GM18519 (cell line): ENCODE measurements at regions not wholly inside any gene's neighbourhood (a gene's known extent, or its start where the extent isn't known, plus 50 kb on each side); places are given as distances from the start of the nearest gene placed in this dataset.
A peak's percentile ranks its signal among the peaks of the same experiment; 100 is the strongest.
"Not testable (repeated sequence)": the region's sequence is repeated elsewhere in the genome, so short reads cannot be mapped to it uniquely, and the experiment has no call there.

Experiments used
- ATAC-seq: cut with Tn5 transposase; IDR thresholded peaks from one replicate; pipeline ENCODE4 v1.9.1; 2021; ENCODE audit warnings: mild to moderate bottlenecking, moderate library complexity; ENCODE audit not compliant: unreplicated experiment, low FRiP score

GRCh38 chr7:142481548-142481947 is 223.7 kb upstream of the PRSS58 start:
- no peak for ATAC-seq

GRCh38 chr7:142478479-142479220 is 220.8 kb upstream of the PRSS58 start:
- peak; percentile 70 for ATAC-seq

- not testable (repeated sequence) for ATAC-seq
Measured at GRCh38 chr7:142477801-142478200, 219.9 kb upstream of the PRSS58 start.

GRCh38 chr7:142477079-142477651 is 219.3 kb upstream of the PRSS58 start:
- ATAC-seq: no peak

GRCh38 chr7:142476077-142476476 is 218.2 kb upstream of the PRSS58 start:
- no peak for ATAC-seq

GRCh38 chr7:142471820-142472219 is 214.0 kb upstream of the PRSS58 start:
- ATAC-seq: no peak

GRCh38 chr7:142470544-142470830 is 212.6 kb upstream of the PRSS58 start:
- ATAC-seq: no peak

GRCh38 chr7:142469696-142470543 is 212.1 kb upstream of the PRSS58 start:
- ATAC-seq: no peak

- no peak for ATAC-seq
Measured at GRCh38 chr7:142468871-142469665, 211.2 kb upstream of the PRSS58 start.

GRCh38 chr7:142467056-142467655 is 209.3 kb upstream of the PRSS58 start:
- ATAC-seq: not testable (repeated sequence)

- ATAC-seq: peak; percentile 39
Measured at GRCh38 chr7:142463401-142463850, 205.6 kb upstream of the PRSS58 start.

GRCh38 chr7:142461437-142461836 is 203.6 kb upstream of the PRSS58 start:
- ATAC-seq: no peak

- ATAC-seq: no peak
Measured at GRCh38 chr7:142460402-142461117, 202.7 kb upstream of the PRSS58 start.

- ATAC-seq: peak; percentile 66
Measured at GRCh38 chr7:142459551-142459963, 201.7 kb upstream of the PRSS58 start.

- ATAC-seq: no peak
Measured at GRCh38 chr7:142457146-142457703, 199.4 kb upstream of the PRSS58 start.

- no peak for ATAC-seq
Measured at GRCh38 chr7:142455392-142455791, 197.5 kb upstream of the PRSS58 start.

- no peak for ATAC-seq
Measured at GRCh38 chr7:142454862-142455261, 197.0 kb upstream of the PRSS58 start.

GRCh38 chr7:142452791-142453190 is 194.9 kb upstream of the PRSS58 start:
- ATAC-seq: no peak

- no peak for ATAC-seq
Measured at GRCh38 chr7:142451817-142452216, 194.0 kb upstream of the PRSS58 start.
